ENCODE measurements at regions not wholly inside any gene's neighbourhood (a gene's known extent, or its start where the extent isn't known, plus 50 kb on each side); places are given as distances from the start of the nearest gene placed in this dataset.

GRCh38 chr12:38501991-38502390, 185.4 kb downstream of the ALG10B start:
- TF ChIP-seq, protein P1, sequence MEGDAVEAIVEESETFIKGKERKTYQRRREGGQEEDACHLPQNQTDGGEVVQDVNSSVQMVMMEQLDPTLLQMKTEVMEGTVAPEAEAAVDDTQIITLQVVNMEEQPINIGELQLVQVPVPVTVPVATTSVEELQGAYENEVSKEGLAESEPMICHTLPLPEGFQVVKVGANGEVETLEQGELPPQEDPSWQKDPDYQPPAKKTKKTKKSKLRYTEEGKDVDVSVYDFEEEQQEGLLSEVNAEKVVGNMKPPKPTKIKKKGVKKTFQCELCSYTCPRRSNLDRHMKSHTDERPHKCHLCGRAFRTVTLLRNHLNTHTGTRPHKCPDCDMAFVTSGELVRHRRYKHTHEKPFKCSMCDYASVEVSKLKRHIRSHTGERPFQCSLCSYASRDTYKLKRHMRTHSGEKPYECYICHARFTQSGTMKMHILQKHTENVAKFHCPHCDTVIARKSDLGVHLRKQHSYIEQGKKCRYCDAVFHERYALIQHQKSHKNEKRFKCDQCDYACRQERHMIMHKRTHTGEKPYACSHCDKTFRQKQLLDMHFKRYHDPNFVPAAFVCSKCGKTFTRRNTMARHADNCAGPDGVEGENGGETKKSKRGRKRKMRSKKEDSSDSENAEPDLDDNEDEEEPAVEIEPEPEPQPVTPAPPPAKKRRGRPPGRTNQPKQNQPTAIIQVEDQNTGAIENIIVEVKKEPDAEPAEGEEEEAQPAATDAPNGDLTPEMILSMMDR (IDR thresholded peaks at IDR 0.05) = no peak
- TF ChIP-seq POLR2A (IDR thresholded peaks at IDR 0.05) = no peak
- no peak for TF ChIP-seq POLR2AphosphoS5 (IDR thresholded peaks at IDR 0.05)

All from breast epithelium (tissue), 3 donors.